NCI-H446 (cell line): ENCODE measurements at regions not wholly inside any gene's neighbourhood (a gene's known extent, or its start where the extent isn't known, plus 50 kb on each side); places are given as distances from the start of the nearest gene placed in this dataset.

ENCODE experiments used
- DNase-seq, 2 experiments: peaks; one replicate each; lab custom pipeline; 2025; lab: John Stamatoyannopoulos, UW

DNA sequence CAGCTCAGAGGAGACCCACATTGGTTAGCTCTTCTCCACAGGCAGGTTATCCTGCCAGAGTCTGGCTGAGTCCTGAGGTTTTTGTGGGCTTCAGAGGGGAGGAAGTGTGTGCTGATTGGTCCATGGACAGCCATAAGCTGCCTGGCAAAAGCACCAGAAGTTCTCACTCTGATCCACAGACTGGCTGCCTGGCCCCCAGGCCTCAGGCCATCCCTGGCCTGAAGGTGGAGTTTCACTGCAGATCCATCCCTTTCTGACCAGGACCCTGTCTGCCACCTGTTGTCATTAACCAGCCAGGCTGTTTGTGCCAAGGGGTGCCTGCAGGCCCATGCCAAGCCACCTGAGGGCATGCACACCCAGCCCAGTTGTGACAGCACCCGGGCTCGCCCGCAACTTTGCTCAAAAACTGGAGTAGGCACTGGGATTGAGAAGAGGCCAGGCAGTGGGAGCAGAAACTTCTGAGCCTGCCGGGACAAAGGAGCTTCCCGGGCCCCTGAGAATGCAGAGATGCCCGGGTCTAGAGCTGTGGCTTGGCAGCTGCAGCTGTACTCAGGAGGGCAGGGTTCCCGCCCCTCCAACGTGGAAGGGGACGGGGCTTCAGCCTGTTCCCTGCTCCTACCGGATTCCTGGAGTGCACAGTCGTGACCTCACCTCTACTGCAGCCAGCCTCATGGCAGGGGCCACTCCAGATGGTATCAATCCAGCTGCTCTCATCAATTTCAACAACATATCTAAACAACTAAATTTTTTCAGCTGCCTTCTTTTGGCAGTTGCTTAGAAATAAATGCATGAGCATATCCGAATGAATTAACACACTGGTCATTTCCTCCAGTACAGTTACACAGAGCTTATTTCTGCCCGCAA is 1277.3 kb downstream of the SLC16A7 start:
- no peak for DNase-seq

DNA sequence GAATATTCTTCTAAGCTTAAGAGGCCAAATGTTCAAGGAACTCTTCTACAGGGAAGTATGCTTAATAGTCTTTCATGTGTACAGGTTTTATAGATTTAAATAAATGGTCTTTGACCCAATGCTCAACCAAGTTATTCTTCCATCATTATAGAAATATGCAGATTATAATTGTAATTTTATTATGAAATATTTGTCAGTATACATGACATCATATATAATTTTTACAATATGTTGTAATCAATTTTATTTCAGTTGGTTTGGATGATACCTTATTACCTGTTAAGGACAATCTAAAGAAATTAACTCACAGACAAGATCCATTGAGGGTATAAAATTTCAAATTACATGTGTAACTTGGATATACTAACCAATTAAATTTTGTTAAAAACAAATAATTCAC is 1278.3 kb downstream of the SLC16A7 start:
- no peak for DNase-seq

DNA sequence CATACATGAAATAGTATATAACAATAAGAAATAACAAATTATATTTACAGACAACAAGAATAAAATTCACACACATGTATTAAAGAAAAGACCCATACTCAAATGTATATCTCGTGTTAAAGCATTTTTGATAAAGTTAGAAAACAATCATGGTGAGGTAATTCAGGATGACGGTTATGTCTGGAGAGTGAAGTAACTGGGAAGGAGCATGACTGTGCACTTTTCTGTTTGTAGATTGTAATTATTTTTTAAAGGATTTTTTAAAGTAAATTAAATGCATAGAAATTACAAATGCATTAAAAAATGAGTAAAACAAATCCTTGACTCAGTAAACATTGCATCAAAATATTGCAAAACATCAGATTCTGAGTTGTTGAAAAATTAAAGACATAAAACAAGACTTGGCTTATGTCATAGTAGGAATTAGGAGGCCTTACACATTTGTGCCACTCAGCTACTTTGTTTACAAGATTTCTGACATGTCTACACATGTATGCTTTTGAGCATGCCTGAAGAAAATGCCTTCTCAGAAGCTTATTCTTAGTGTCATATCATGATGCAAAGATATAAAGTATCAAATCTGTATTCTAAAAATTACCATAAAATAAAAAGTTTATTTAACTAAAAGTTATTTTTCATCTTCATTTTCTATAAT is 1325.1 kb downstream of the SLC16A7 start:
- DNase-seq, result no peak

DNA sequence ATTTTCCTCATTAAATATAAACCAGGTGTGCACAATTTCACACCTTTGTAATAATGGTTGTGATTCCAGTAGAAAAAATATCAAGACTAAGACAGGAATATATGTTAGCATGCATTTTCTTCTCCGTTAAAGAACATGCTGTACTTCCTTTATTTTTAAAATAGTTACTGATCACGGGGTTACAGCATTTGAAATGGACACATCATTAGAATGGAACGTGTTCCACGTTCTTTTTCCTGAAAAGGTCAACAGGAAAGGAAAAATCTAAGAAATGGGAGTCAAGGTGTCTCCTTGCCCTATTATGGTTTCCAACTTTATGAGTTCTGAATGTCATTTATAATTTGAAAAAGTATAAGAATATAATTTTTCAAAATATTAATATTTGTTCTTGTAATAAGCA is 1325.7 kb downstream of the SLC16A7 start:
- no peak for DNase-seq

DNA sequence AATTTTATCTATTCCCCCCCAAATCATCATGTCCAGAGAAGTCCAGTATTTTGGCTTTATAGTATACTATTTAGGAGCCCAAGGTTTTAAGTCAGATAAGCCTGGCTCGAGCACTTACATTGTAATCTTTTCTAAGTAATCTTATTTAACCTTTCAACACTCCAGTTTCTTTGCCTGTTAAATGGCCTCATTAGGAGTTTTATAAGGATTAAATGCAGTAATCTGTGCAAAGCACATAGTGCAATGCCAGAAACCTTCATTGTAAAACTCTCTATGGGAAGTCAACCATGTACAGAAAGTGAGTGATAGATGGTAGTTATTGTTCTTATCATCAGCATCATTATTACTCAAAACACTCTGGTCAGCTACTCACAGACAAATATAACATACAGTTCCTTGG is 1330.4 kb downstream of the SLC16A7 start:
- DNase-seq, result no peak

DNA sequence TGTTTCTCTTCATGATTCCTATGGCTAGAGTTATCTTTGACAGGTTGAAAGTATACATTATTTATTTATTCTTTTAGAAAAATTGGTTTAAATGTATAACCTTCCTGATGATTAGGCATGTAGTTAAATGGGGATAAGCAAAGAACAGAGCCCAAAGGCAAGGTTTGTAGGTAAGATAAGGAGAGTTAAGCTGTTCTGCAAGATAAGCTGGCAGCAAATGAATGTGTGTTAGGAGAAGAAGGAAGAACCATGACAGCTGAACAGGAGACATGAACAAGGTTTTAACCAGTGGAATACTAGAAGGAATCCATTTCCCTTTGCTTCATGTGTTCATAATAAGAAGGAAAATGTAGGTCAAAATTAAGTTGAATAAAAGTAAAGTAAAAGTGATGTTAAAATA is 1330.1 kb upstream of the USP15 start:
- DNase-seq, result no peak

DNA sequence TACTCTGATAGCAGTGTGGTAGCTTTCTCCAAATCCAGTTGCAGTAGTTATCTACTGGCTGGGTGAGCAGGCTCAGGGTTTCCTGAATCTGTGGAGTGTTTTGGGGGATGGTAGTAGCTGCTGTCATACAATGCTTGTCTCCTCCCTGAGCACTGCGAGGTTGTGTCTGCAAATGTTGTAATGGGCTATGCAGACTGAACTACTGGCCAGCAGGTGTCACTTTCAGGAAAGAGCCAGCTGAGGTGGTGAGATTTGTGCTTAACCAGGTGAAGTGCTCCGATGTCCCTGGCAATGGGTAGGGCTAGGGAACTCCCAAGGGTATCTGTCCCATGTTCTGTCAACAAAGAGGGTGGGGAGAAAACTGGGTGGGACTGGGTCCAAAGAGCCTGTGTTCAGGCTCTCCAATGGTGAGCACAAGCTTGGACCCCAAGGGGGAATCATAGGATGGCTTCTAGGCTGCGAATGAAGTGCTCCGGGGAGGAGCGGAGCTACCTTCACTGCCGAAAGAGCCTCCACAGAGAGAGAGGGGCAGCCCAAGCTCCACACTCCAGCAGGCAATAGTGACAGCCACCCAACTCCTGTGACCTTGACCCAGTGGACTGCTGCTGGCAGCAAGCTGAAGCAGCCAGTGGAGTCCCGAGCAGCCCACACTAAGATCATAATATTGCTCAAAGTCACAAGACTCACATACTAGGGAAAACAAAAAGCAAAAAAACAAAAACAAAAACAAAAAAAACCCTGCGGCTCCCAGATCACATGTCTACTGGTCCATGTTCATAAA is 1324.0 kb upstream of the USP15 start:
- no peak for DNase-seq

DNA sequence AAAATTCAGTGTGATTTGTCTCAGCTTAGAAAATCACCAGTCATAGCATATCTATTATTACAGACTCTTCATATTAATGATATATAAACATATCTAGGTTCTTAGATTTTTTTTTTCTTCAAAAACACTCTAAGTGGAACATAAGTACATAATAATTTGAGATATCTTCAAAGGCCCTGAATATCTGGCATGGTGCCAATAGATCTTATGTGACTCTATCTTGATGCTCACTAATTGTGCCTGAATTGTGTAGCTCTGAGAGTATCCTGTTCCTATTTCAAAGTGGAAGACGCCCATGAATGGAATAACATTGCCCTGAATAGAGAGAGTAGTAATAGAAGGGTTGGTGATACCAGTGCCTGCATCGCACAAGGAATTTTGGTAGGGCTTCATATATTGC is 1312.7 kb upstream of the USP15 start:
- no peak for DNase-seq

DNA sequence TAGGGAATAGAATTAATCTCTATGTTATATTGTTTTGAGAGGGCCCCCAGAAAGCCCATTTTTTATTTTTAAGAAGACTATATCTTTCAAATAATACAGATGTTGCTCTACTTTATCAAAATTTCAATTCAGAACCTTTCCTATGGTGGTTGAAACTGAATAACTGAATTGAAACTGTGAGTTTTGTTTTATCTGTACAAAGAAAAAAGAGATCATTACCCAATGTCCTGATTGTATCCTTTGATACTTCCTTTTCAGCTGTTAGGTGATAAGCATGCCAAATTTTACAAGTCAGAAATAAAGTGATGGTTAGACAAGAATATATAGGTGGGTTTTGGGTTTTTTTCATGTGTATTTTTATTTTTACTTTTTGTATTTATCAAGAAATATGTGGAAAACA is 1293.1 kb upstream of the USP15 start:
- DNase-seq, result no peak

DNA sequence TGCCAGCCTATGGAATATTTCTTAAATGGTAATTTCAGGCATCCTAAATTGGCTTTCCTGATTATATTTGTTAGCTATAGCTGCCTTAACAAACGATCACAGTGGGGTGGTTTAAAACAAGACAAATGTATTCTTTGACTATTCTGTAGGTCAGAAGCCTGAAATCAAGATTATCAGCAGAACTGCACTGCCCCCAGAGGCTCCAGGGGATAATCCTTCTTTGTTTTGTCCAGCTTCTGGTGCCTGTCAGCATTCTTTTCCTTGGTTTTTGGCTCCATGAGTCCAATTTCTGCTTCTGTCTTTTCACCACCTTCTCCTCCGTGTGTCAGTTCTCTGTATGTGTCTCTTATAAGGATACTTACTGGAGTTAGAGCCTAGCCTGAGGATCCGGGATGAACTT is 1282.2 kb upstream of the USP15 start:
- no peak for DNase-seq

DNA sequence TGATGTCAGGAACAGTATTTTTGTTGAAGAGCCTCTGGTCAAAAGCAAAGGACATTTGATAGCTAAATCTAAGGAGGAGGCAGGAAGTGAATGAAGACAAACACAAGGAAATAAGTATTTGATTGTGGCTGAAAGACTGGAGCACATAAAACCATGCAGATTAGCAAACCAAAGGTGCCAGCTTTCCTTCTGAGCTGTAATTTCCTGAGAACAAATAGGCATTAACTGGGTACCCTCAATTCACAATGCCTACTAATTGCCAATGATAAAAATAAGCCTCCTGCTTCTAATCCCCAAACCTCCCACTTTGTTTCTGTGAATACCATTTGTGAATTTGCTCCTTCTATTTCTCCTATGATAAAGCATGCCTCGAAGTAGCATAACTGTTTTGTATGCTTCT is 1279.6 kb upstream of the USP15 start:
- DNase-seq, result no peak

DNA sequence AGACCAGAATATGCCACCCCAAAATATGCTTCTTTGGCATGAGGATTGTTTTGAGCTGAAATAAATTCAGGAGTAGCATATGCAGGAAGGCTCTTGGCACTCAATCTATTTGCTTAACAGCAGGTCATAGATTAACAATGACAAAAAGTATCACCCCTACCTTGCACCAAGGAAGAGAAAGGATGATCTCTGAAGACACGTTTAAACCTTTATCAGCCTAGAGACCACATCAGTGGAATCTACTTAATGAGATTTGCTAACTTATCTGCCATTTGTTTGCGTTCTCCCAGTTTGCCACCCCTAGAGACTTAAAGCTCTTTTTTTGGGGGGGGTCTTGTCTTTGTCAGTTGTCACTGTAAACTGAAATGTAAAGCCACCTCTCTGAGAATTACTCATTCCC is 1278.7 kb upstream of the USP15 start:
- no peak for DNase-seq

DNA sequence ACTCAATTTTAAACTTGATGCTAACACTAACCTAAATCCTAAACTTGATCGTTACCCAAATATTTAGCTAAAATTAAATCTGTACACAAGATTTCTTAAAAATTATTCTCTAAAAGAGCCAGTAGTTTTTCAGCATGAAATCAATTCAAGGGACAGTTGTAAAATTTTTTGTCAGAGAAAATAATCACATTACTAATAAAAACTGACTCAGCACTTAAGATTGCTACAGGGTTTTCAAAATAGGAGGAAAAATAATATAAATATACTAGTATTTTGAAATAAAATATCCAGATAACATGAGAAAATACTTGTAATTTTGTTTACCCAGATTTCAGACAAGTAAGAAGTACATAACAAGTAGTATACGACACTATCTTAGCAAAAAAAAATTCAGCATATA is 1268.1 kb upstream of the USP15 start:
- no peak for DNase-seq

DNA sequence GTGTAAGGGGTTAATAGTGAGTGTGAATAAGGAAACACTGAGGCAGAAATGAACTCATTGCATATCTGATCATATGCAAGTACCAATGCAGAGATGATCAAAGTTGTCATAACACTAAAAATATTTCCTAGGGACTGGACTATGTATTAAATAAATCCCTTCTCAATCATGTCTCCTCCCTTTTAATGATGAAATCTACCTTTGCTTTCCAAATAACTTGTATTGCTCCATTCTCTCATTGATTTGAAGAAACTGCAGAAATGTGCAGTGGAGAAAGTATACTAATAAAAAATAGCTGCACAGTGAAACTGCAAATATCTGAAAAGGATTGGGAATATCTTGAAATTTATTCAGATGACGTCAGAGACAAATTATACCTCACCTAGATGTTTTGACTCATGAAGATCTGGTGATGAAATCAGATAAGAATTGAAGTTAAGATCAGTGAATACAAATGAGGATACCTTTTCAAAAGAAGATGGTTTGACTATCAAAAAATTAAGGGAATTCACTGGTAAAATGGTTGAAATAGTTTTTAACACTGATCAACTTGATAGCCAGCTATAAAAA is 1264.9 kb upstream of the USP15 start:
- DNase-seq, result no peak

DNA sequence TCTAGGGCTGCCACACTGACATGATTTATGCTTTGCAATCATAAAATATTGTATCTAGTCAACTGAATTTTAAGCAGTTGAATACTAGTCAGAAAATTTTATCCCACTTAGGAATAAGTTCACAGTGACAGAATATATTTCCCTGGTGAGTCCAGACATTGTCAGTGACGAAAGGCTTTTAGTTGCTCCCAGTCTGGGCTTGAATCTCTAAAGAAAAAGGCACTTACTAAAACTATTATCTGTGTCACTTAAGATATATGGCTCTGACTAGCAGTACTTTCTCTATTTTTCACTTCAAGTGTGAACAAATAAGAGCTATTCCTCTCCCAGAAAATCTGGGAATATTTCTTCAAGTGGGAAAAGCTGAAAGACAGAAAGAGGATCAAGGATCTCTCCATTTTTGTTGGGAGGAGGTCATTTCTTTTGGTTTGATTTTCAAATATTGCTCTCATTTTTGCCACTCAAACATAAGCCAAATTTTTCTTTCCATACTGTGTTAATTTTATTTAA is 1262.3 kb upstream of the USP15 start:
- no peak for DNase-seq

DNA sequence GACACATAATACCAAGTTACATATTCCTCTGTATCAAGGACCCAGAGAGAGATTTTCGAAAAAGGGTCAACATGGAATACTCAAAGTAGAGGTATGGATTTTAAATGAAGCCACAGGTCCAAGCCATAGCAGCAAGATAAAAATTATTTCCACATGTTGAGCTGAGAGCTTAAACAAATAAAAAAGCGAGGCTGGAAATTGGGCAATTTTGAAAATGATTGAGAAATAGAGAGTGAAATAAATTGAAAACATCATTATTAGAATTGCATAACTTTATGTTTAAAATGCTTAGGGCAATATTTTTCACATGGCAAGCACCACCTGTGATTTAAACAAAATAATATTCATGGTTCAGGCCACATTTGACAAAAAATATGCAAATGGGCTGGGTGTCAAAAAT is 1251.0 kb upstream of the USP15 start:
- DNase-seq, result no peak

DNA sequence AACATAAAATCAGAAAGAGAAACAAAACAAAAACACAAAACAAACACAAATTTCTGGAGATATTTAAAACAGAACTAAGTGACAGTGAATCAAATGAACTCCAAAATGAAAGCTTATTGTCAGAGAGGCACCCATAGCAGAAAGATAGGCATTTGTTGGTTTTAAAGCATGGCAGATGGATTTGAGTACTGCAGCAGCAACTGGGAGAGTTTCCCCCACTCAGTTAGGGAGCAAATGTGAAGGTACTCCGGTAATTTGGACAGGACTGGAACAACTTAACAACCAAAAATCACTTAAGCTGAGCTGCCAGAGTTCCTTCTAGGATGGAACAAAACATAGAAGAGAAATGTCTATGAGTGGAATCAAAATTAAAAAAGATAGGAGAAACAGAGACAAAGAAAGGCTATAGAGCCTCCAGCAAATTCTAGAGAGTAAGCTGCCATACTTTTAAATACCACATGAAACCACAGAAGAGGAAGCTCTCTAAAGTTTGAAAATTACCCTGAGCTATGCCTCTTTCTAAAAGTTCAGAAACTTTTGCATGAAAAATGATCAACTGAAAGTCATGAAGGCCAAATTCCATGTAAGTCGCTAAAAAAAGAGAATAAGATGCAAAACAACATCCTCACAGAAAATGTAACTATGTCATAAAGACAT is 1248.3 kb upstream of the USP15 start:
- DNase-seq, result no peak

DNA sequence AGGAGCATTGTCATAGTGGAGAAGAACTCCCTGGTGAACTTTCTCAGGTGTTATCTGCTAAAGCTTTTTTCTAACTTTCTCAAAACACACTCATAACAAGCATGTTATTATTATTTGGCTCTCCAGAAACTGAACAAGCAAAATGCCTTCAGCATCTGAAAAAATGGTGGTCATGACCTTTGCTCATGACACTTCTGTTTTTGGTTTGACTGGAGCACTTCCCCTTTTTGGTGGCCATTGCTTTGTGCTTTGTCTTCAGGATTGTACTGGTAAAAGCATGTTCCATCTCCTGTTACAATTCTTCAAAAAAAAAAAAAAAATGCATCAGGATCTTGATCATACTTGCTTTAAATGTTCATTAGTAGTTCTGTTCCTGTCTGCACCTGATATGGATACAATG is 1241.6 kb upstream of the USP15 start:
- no peak for DNase-seq

DNA sequence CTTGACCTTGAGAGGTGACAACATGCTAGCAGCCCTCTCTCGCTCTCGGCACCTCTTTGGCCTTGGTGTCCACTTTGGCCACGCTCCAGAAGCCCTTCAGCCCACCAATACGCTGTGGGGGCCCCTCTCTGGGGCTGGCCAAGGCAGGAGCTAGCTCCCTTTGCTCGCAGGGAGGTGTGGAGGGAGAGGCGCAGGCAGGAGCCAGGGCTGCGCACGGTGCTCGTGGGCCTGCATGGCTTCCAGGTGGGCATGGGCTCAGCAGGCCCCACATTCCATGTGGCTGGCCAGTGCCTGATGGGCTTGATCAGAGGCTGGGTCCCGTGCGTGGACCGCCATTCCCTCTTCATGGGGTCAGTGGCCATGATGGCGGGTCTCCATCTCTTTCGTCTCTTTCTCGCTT is 1237.0 kb upstream of the USP15 start:
- no peak for DNase-seq

DNA sequence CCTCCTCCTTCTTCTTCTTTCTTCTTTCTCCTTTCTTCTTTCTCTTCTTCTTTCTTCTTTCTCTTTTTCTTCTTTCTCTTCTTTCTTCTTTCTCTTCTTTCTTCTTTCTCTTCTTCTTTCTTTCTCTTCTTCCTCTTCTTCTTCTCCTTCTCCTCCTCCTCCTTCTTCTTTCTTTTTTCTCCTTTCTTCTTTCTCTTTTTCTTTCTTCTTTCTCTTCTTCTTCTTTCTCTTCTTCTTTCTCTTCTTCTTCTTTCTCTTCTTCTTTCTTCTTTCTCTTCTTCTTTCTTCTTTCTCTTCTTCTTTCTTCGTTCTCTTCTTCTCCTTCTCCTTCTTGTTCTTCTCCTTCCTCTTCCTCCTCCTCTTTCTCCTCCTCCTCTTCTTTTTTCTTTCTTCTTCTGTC is 1230.7 kb upstream of the USP15 start:
- no peak for DNase-seq

DNA sequence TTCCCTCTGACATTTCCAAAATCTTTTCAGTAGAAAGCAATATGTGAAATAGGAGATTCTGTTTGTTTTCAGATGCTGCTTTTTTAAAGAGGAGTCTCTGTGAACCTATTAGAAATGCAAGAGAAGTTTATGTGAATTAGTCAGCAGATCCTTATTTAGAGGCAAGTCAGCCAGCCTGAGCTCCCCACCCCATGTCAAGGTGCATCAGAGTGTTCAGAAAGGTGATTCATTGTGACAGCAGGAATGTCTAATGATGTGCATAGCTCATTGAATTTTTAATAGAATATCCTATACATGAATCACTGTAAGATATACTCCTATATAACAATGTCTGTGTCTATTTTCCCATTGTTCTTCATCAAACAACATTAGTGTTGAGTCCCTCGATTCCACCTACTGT is 1222.4 kb upstream of the USP15 start:
- no peak for DNase-seq

DNA sequence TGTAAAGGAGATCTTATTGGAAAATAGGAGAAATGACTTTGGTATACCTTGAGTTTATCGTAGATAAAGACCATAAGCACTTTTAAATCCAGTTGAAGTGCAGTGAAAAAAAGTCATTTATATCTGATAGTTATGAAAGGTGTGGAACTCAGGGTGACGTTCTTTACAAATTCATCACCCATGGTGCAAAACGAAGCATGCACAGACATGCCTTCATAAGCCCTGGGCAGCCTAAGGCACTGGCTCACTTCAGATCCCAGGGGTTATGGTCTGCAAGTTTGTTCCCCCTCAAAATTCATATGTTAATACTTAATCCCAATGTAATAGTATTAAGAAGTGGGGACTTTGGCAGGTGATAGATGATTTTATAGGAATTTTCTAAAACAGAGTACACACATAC is 1216.4 kb upstream of the USP15 start:
- no peak for DNase-seq
